Progenitor cell of endocrine pancreas (in vitro differentiated cells): ENCODE measurements at regions not wholly inside any gene's neighbourhood (a gene's known extent, or its start where the extent isn't known, plus 50 kb on each side); places are given as distances from the start of the nearest gene placed in this dataset.

Source experiments
- DNase-seq: peaks from one replicate; pipeline ENCODE4 v3.0.0; 2021; ENCODE audit warnings: low spot score; ENCODE audit not compliant: unreplicated experiment
- H3K27ac Mint-ChIP-seq: 2 replicates; pipeline ENCODE4 v1.8.0; 2021; ENCODE audit warnings: mild to moderate bottlenecking, moderate library complexity, mixed read lengths
- H3K27me3 Mint-ChIP-seq: 2 replicates; pipeline ENCODE4 v1.8.0; 2021; ENCODE audit warnings: mixed read lengths
- H3K36me3 Mint-ChIP-seq: 2 replicates; pipeline ENCODE4 v1.8.0; 2022; ENCODE audit warnings: mixed read lengths; ENCODE audit not compliant: insufficient read depth
- H3K4me1 Mint-ChIP-seq: 2 replicates; pipeline ENCODE4 v1.8.0; 2021; ENCODE audit warnings: low read depth, mixed read lengths
- H3K4me3 Mint-ChIP-seq: 2 replicates; pipeline ENCODE4 v1.8.0; 2021; ENCODE audit warnings: low read depth, mild to moderate bottlenecking, moderate library complexity, mixed read lengths
- H3K9me3 Mint-ChIP-seq: 2 replicates; pipeline ENCODE4 v1.8.0; 2021; ENCODE audit warnings: low read depth, mixed read lengths
- TF ChIP-seq, protein P1 (sequence below): fragments of 200-600 bp; sonication (generic); IDR thresholded peaks from one replicate; pipeline ENCODE4 v1.5.0; 2021; ENCODE audit warnings: antibody characterized with exemption, mild to moderate bottlenecking; ENCODE audit not compliant: unreplicated experiment

GRCh38 chr10:108425283-108425964 lies 1260.9 kb upstream of the SORCS1 start:
- H3K4me3 Mint-ChIP-seq, result no peak overlapping the region
- TF ChIP-seq, protein P1, sequence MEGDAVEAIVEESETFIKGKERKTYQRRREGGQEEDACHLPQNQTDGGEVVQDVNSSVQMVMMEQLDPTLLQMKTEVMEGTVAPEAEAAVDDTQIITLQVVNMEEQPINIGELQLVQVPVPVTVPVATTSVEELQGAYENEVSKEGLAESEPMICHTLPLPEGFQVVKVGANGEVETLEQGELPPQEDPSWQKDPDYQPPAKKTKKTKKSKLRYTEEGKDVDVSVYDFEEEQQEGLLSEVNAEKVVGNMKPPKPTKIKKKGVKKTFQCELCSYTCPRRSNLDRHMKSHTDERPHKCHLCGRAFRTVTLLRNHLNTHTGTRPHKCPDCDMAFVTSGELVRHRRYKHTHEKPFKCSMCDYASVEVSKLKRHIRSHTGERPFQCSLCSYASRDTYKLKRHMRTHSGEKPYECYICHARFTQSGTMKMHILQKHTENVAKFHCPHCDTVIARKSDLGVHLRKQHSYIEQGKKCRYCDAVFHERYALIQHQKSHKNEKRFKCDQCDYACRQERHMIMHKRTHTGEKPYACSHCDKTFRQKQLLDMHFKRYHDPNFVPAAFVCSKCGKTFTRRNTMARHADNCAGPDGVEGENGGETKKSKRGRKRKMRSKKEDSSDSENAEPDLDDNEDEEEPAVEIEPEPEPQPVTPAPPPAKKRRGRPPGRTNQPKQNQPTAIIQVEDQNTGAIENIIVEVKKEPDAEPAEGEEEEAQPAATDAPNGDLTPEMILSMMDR, result no peak
- H3K9me3 Mint-ChIP-seq, result no peaks in the 10 kb centered on the region
- no peaks in the 10 kb centered on the region for H3K4me1 Mint-ChIP-seq
- no peaks in the 10 kb centered on the region for H3K36me3 Mint-ChIP-seq
- H3K27ac Mint-ChIP-seq, result no peak overlapping the region
- no peaks in the 10 kb centered on the region for H3K27me3 Mint-ChIP-seq
- no peak for DNase-seq

GRCh38 chr10:108424656-108425055 lies 1260.2 kb upstream of the SORCS1 start:
- DNase-seq, result no peak
- Mint-ChIP-seq H3K9me3 (no peaks in the 10 kb centered on the region), H3K27ac (no peak overlapping the region), H3K36me3 (no peaks in the 10 kb centered on the region), H3K27me3 (no peaks in the 10 kb centered on the region), H3K4me1 (no peaks in the 10 kb centered on the region), H3K4me3 (no peak overlapping the region)
- TF ChIP-seq, protein P1, result no peak

GRCh38 chr10:108422286-108422685 lies 1257.8 kb upstream of the SORCS1 start:
- Mint-ChIP-seq H3K36me3 (no peaks in the 10 kb centered on the region), H3K4me1 (no peaks in the 10 kb centered on the region), H3K9me3 (no peaks in the 10 kb centered on the region), H3K4me3 (no peak overlapping the region), H3K27me3 (no peaks in the 10 kb centered on the region), H3K27ac (no peak overlapping the region)
- no peak for DNase-seq
- TF ChIP-seq, protein P1, result no peak

GRCh38 chr10:108421266-108421665 lies 1256.8 kb upstream of the SORCS1 start:
- H3K27me3 Mint-ChIP-seq, result no peaks in the 10 kb centered on the region
- no peaks in the 10 kb centered on the region for H3K4me1 Mint-ChIP-seq
- no peak overlapping the region for H3K4me3 Mint-ChIP-seq
- no peak for DNase-seq
- no peaks in the 10 kb centered on the region for H3K36me3 Mint-ChIP-seq
- no peak overlapping the region for H3K27ac Mint-ChIP-seq
- no peaks in the 10 kb centered on the region for H3K9me3 Mint-ChIP-seq
- TF ChIP-seq, protein P1, result no peak

GRCh38 chr10:108413954-108414353 lies 1249.4 kb upstream of the SORCS1 start:
- H3K27me3 Mint-ChIP-seq, result no peaks in the 10 kb centered on the region
- H3K4me3 Mint-ChIP-seq, result no peak overlapping the region
- no peak overlapping the region for H3K27ac Mint-ChIP-seq
- DNase-seq, result no peak
- no peaks in the 10 kb centered on the region for H3K36me3 Mint-ChIP-seq
- H3K9me3 Mint-ChIP-seq, result no peaks in the 10 kb centered on the region
- no peaks in the 10 kb centered on the region for H3K4me1 Mint-ChIP-seq
- TF ChIP-seq, protein P1, result no peak
